Mesodermal cell (in vitro differentiated cells): ENCODE measurements at regions not wholly inside any gene's neighbourhood (a gene's known extent, or its start where the extent isn't known, plus 50 kb on each side); places are given as distances from the start of the nearest gene placed in this dataset.
"Not testable (repeated sequence)": the region's sequence is repeated elsewhere in the genome, so short reads cannot be mapped to it uniquely, and the experiment has no call there.

Source experiments
- H3K27ac ChIP-seq: 2 replicates; pipeline ENCODE4 v1.7.0; 2013; ENCODE audit warnings: mild to moderate bottlenecking, low read depth, low read length, moderate library complexity; ENCODE audit not compliant: severe bottlenecking
- H3K36me3 ChIP-seq: 2 replicates; pipeline ENCODE4 v1.7.1; 2013; ENCODE audit warnings: mild to moderate bottlenecking, low read length, moderate library complexity; ENCODE audit not compliant: control insufficient read depth, insufficient read depth
- H3K4me1 ChIP-seq: one replicate; pipeline ENCODE4 v1.7.1; 2013; ENCODE audit warnings: mild to moderate bottlenecking, low read length; ENCODE audit not compliant: insufficient read depth, control insufficient read depth, poor library complexity, severe bottlenecking
- H3K4me3 ChIP-seq: 2 replicates; pipeline ENCODE4 v1.7.0; 2013; ENCODE audit warnings: low read length, control low read depth, mild to moderate bottlenecking; ENCODE audit not compliant: insufficient read depth, poor library complexity, severe bottlenecking; ENCODE audit errors: extremely low read depth
- H3K9me3 ChIP-seq: 2 replicates; pipeline ENCODE4 v1.7.1; 2013; ENCODE audit warnings: mild to moderate bottlenecking, low read length, moderate library complexity; ENCODE audit not compliant: control insufficient read depth
- WGBS, 2 experiments: methylation state at CpG; one replicate each; pipeline ENCODE4 v1.1.5; 2013; ENCODE audit warnings: missing lambda C conversion rate in 2 of 2; ENCODE audit not compliant: insufficient coverage in 2 of 2; 5-methylcytosine and 5-hydroxymethylcytosine counted together

- H3K27ac ChIP-seq, H3K9me3 ChIP-seq, H3K36me3 ChIP-seq, H3K4me1 ChIP-seq, H3K4me3 ChIP-seq: not testable (repeated sequence)
- WGBS, 2 experiments, result 83 to 87% methylated on average over 3 of the region's 5 CpGs
Observed at GRCh38 chr10:81207359-81207758, 667.6 kb upstream of the NRG3 start.

GRCh38 chr10:81213370-81213769 lies 661.6 kb upstream of the NRG3 start:
- no peaks in the 10 kb centered on the region for H3K4me1 ChIP-seq
- H3K4me3 ChIP-seq, result no peak overlapping the region
- WGBS, 2 experiments, result 100% methylated on average over 1 of the region's 1 CpG; no CpG with 5 or more reads in 1 of the 2 experiments
- no peaks in the 10 kb centered on the region for H3K9me3 ChIP-seq
- no peak overlapping the region for H3K27ac ChIP-seq
- H3K36me3 ChIP-seq, result no peaks in the 10 kb centered on the region

GRCh38 chr10:81215498-81215897 lies 659.5 kb upstream of the NRG3 start:
- Histone ChIP-seq H3K27ac (no peak overlapping the region), H3K9me3 (no peaks in the 10 kb centered on the region), H3K36me3 (no peaks in the 10 kb centered on the region), H3K4me1 (no peaks in the 10 kb centered on the region), H3K4me3 (no peak overlapping the region)
- WGBS, 2 experiments, result 63 to 78% methylated on average over 1 to 2 of the region's 3 CpGs

- H3K4me1 ChIP-seq, result no peaks in the 10 kb centered on the region
- H3K9me3 ChIP-seq, result no peaks in the 10 kb centered on the region
- no peak overlapping the region for H3K4me3 ChIP-seq
- H3K36me3 ChIP-seq, result no peaks in the 10 kb centered on the region
- H3K27ac ChIP-seq, result no peak overlapping the region
- WGBS, 2 experiments, result no CpG with 5 or more reads among the region's 5 CpGs
Observed at GRCh38 chr10:81216949-81217348, 658.0 kb upstream of the NRG3 start.

GRCh38 chr10:81218307-81218706 lies 656.7 kb upstream of the NRG3 start:
- H3K4me3 ChIP-seq, result no peak overlapping the region
- H3K27ac ChIP-seq, result no peak overlapping the region
- H3K9me3 ChIP-seq, result no peaks in the 10 kb centered on the region
- 95 to 100% methylated on average over 3 of the region's 4 CpGs for WGBS, 2 experiments
- no peaks in the 10 kb centered on the region for H3K4me1 ChIP-seq
- no peaks in the 10 kb centered on the region for H3K36me3 ChIP-seq

GRCh38 chr10:81219758-81220157 lies 655.2 kb upstream of the NRG3 start:
- H3K36me3 ChIP-seq, result no peaks in the 10 kb centered on the region
- H3K9me3 ChIP-seq, result no peaks in the 10 kb centered on the region
- no peak overlapping the region for H3K27ac ChIP-seq
- H3K4me1 ChIP-seq, result no peaks in the 10 kb centered on the region
- no peak overlapping the region for H3K4me3 ChIP-seq
- WGBS, 2 experiments, result no CpG with 5 or more reads among the region's 1 CpG

GRCh38 chr10:81248886-81249285 lies 626.1 kb upstream of the NRG3 start:
- Histone ChIP-seq H3K9me3 (no peaks in the 10 kb centered on the region), H3K4me3 (no peak overlapping the region), H3K27ac (no peak overlapping the region), H3K4me1 (no peaks in the 10 kb centered on the region), H3K36me3 (no peaks in the 10 kb centered on the region)
- 60 to 75% methylated on average over 2 of the region's 3 CpGs for WGBS, 2 experiments

GRCh38 chr10:81251457-81252115 lies 623.4 kb upstream of the NRG3 start:
- WGBS, 2 experiments, result 20% methylated on average over 1 of the region's 4 CpGs; no CpG with 5 or more reads in 1 of the 2 experiments
- Histone ChIP-seq H3K27ac (no peak overlapping the region), H3K9me3 (no peaks in the 10 kb centered on the region), H3K4me1 (no peaks in the 10 kb centered on the region), H3K4me3 (no peak overlapping the region), H3K36me3 (no peaks in the 10 kb centered on the region)

- not testable (repeated sequence) for H3K27ac ChIP-seq, H3K9me3 ChIP-seq, H3K4me3 ChIP-seq, H3K4me1 ChIP-seq, H3K36me3 ChIP-seq
- 92 to 100% methylated on average over 4 to 8 of the region's 18 CpGs for WGBS, 2 experiments
Observed at GRCh38 chr10:81264991-81265390, 610.0 kb upstream of the NRG3 start.

- no CpG with 5 or more reads among the region's 2 CpGs for WGBS, 2 experiments
- Histone ChIP-seq H3K4me1 (no peaks in the 10 kb centered on the region), H3K9me3 (no peaks in the 10 kb centered on the region), H3K27ac (no peak overlapping the region), H3K36me3 (no peaks in the 10 kb centered on the region), H3K4me3 (no peak overlapping the region)
Observed at GRCh38 chr10:81270051-81270450, 604.9 kb upstream of the NRG3 start.

GRCh38 chr10:81280497-81281479 lies 594.2 kb upstream of the NRG3 start:
- Histone ChIP-seq H3K4me3 (no peak overlapping the region), H3K36me3 (no peaks in the 10 kb centered on the region)
- 76 to 93% methylated on average over 2 to 3 of the region's 6 CpGs for WGBS, 2 experiments

More at GRCh38 chr10:81280497-81281479, 594.2 kb upstream of the NRG3 start:
- Histone ChIP-seq H3K4me1 (no peaks in the 10 kb centered on the region), H3K9me3 (no peaks in the 10 kb centered on the region), H3K27ac (no peak overlapping the region)
